Fibroblast of lung (primary cell): ENCODE measurements at regions not wholly inside any gene's neighbourhood (a gene's known extent, or its start where the extent isn't known, plus 50 kb on each side); places are given as distances from the start of the nearest gene placed in this dataset.

Experiments
- DNase-seq, 2 donors: peaks; one replicate each; pipeline versions ENCODE4 v3.0.0 to v3.0.0-alpha.2; 2010; ENCODE audit warnings: low read depth in 2 of 2
- H2AFZ ChIP-seq: 2 replicates; pipeline ENCODE4 v1.5.1; 2012; ENCODE audit warnings: low read length, control low read depth, inconsistent platforms
- H3K27ac ChIP-seq: 2 replicates; pipeline ENCODE4 v1.5.1; 2011; ENCODE audit warnings: low read length, control low read depth; ENCODE audit not compliant: insufficient read depth
- H3K27me3 ChIP-seq: 2 replicates; pipeline ENCODE4 v1.5.1; 2011; ENCODE audit warnings: mild to moderate bottlenecking, low read length; ENCODE audit not compliant: control insufficient read depth, insufficient read depth
- H3K36me3 ChIP-seq: 2 replicates; pipeline ENCODE4 v1.5.1; 2011; ENCODE audit warnings: low read length; ENCODE audit not compliant: control insufficient read depth, insufficient read depth
- H3K4me1 ChIP-seq: 2 replicates; pipeline ENCODE4 v1.5.1; 2011; ENCODE audit warnings: low read length; ENCODE audit not compliant: control insufficient read depth, insufficient read depth; ENCODE audit errors: extremely low read depth
- H3K4me2 ChIP-seq: 2 replicates; pipeline ENCODE4 v1.5.1; 2011; ENCODE audit warnings: low read length, control low read depth; ENCODE audit not compliant: insufficient read depth; ENCODE audit errors: extremely low read depth
- H3K4me3 ChIP-seq, 4 experiments: fragments of 200-600 bp in 1 of 4; sonication (generic) in 1 of 4; replicated peaks in 1 of 4; 2 replicates each; pipeline ENCODE4 v1.5.1; 2011 to 2016; ENCODE audit warnings: low read length in 4 of 4, low read depth in 3 of 4, mild to moderate bottlenecking in 3 of 4, control low read depth in 2 of 4, inconsistent platforms in 1 of 4, mixed read lengths in 1 of 4; ENCODE audit not compliant: insufficient read depth in 1 of 4; ENCODE audit errors: control extremely low read depth in 1 of 4
- H3K79me2 ChIP-seq: 2 replicates; pipeline ENCODE4 v1.5.1; 2012; ENCODE audit warnings: mild to moderate bottlenecking, low read length, inconsistent platforms; ENCODE audit not compliant: control insufficient read depth, insufficient read depth
- H3K9ac ChIP-seq: 2 replicates; pipeline ENCODE4 v1.5.1; 2011; ENCODE audit warnings: mild to moderate bottlenecking, low read length, control low read depth; ENCODE audit not compliant: insufficient read depth
- H3K9me3 ChIP-seq: 2 replicates; pipeline ENCODE4 v1.5.1; 2012; ENCODE audit warnings: low read depth, low read length; ENCODE audit not compliant: control insufficient read depth, insufficient read depth
- H4K20me1 ChIP-seq: 2 replicates; pipeline ENCODE4 v1.5.1; 2011; ENCODE audit warnings: low read length; ENCODE audit not compliant: control insufficient read depth, insufficient read depth; ENCODE audit errors: extremely low read depth
- CTCF ChIP-seq, 2 donors: IDR thresholded peaks in 1 of 2; conservative IDR thresholded peaks in 1 of 2; 1 replicate in 1 of 2; 2 replicates in 1 of 2; pipeline ENCODE4 v1.5.1; 2011 to 2012; ENCODE audit warnings: low read length in 2 of 2, control low read depth in 1 of 2, inconsistent platforms in 1 of 2, low read depth in 1 of 2, mild to moderate bottlenecking in 1 of 2
- EZH2 ChIP-seq: IDR thresholded peaks from 2 replicates; pipeline ENCODE4 v1.5.1; 2012; ENCODE audit warnings: low read length, control low read depth, mild to moderate bottlenecking; ENCODE audit errors: missing control alignments

DNA sequence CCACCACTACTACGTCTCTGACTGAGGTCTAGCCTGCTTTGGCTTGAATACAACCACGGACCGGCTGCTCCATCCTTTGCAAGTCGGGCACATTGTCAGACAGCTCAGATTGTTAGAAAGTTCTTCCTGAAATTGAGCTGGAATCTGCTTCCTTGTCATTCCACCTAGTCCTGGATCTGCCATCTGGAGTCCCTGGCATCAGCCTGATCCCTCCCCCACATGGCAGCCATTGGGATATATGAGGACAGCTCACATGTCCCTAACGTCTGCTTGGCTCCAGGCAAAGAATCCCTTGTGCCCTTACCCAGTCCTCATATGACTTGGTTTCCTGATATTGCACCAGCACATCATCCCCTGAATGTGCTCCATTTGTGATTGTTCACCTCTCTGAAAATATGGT is 56.3 kb upstream of the SYT6 start:
- H3K36me3 ChIP-seq = no peaks in the 10 kb centered on the region
- no peaks in the 10 kb centered on the region for H4K20me1 ChIP-seq
- H3K4me2 ChIP-seq = no peak overlapping the region
- H3K4me1 ChIP-seq = no peaks in the 10 kb centered on the region
- no peak overlapping the region for H3K4me3 ChIP-seq
- H2AFZ ChIP-seq = no peak overlapping the region
- H3K9me3 ChIP-seq = no peaks in the 10 kb centered on the region
- DNase-seq = no peak
- H3K9ac ChIP-seq = no peak overlapping the region
- H3K79me2 ChIP-seq = no peaks in the 10 kb centered on the region
- H3K27ac ChIP-seq = no peak overlapping the region
- peaks cover 4% of the 10 kb centered on the region for H3K27me3 ChIP-seq
- no peak for TF ChIP-seq CTCF (conservative IDR thresholded peaks at IDR 0.05 in 1 of 2, IDR thresholded peaks at IDR 0.05 in 1 of 2; ENCODE audit: low read depth in 1 of 2, low read length in 2 of 2)
- TF ChIP-seq EZH2 = peak; percentile 34

DNA sequence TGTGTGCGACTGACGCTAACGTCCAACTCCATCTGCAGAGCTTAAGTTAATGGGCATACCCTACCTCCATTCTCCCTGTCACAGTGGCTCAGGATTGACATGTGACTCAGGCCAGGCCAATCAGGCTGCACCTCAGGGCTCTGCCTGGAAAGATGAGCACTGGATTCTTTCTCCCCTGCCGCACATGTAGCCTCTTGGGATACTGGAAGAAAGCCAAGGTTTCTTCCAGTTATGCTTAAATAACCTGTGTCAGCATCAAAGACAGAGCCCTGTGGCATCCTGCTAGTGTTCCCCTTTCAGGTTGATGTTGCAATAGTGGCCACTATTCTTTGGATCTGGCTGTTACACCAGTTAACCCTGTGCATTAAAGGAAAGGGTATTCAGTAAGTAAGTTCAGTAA is 55.0 kb upstream of the SYT6 start:
- Histone ChIP-seq H3K4me2 (no peak overlapping the region), H3K79me2 (no peaks in the 10 kb centered on the region), H3K4me1 (no peaks in the 10 kb centered on the region), H3K36me3 (no peaks in the 10 kb centered on the region), H3K9ac (no peak overlapping the region), H4K20me1 (no peaks in the 10 kb centered on the region), H3K4me3 (no peak overlapping the region), H3K9me3 (no peaks in the 10 kb centered on the region), H3K27me3 (peaks cover 3% of the 10 kb centered on the region), H2AFZ (no peak overlapping the region), H3K27ac (no peak overlapping the region)
- DNase-seq = no peak
- TF ChIP-seq CTCF (conservative IDR thresholded peaks at IDR 0.05 in 1 of 2, IDR thresholded peaks at IDR 0.05 in 1 of 2; ENCODE audit: low read depth in 1 of 2, low read length in 2 of 2) = no peak
- TF ChIP-seq EZH2 = no peak

DNA sequence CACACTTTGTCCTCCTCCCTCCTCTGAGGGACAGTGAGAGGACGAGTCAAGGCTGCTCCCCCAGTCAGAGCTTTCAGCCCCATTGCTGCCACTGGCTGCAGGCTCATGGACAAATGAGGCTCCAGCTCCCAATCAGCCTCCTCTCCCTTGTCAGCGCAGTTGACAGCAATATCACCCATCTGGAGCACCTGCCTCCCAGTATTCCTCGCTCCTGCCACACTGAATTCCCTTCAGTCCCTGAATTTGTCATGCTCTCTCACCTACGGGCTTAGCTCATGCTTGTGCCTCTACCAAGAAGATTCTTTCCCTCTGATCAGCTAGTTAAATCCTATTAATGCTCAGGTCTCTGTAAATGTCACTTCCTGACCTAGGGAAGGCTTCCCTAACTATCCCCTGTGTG is 54.4 kb upstream of the SYT6 start:
- no peak for DNase-seq
- Histone ChIP-seq H3K27me3 (peaks cover 3% of the 10 kb centered on the region), H2AFZ (no peak overlapping the region), H3K9me3 (no peaks in the 10 kb centered on the region), H3K4me1 (no peaks in the 10 kb centered on the region), H3K36me3 (no peaks in the 10 kb centered on the region), H4K20me1 (no peaks in the 10 kb centered on the region), H3K27ac (no peak overlapping the region), H3K9ac (no peak overlapping the region), H3K79me2 (no peaks in the 10 kb centered on the region), H3K4me3 (no peak overlapping the region), H3K4me2 (no peak overlapping the region)
- TF ChIP-seq CTCF (conservative IDR thresholded peaks at IDR 0.05 in 1 of 2, IDR thresholded peaks at IDR 0.05 in 1 of 2; ENCODE audit: low read depth in 1 of 2, low read length in 2 of 2) (no peak), EZH2 (no peak)
